Left hindlimb (tissue), 1 donor: ENCODE measurements at regions not wholly inside any gene's neighbourhood (a gene's known extent, or its start where the extent isn't known, plus 50 kb on each side); places are given as distances from the start of the nearest gene placed in this dataset.
"Not testable (repeated sequence)": the region's sequence is repeated elsewhere in the genome, so short reads cannot be mapped to it uniquely, and the experiment has no call there.

Experiments
- DNase-seq: peaks from one replicate; pipeline ENCODE4 v3.0.0-alpha.2; 2018

DNA sequence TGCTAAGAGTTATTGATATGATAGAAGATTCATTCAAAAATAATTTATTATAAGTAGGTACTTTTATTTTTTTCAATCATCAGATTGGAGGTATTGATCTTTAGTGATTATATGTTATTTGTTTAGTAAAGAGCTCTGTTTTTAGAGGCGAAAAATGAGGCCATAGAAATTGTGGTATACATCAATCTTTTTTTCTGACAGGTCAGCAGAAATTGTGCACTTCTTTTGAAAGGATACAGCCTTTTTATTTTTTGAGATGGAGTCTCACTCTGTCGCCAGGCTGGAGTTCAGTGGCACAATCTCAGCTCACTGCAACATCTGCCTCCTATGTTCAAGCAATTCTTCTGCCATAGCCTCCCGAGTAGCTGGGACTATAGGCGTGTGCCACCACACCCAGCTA lies 292.1 kb downstream of the BAMBI start:
- no peak for DNase-seq

- DNase-seq: no peak
These were observed 292.9 kb downstream of the BAMBI start for GRCh38 chr10:28970231-28970630.

GRCh38 chr10:28971255-28971654 lies 293.9 kb downstream of the BAMBI start:
- DNase-seq: no peak

DNA sequence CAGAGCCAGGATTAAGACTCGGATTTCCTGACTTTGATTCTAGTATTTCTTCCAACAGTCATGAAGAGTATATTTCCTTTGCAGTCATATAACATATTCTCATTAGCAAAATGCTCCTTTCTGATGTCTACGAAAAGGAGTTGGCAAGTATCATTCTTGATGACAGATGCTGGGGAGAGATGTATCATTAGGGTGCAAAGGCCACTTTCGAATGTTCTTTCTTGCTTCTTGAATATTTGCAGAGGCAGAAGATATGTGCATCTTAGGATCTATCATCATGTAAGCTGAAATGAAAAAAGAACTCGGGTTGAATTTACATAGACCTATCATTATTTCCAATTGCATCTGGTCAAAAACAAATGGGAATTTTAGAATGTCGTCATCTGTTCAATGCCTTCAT lies 294.4 kb downstream of the BAMBI start:
- DNase-seq: no peak

- no peak for DNase-seq
These were observed 296.1 kb downstream of the BAMBI start for GRCh38 chr10:28973309-28973972.

DNA sequence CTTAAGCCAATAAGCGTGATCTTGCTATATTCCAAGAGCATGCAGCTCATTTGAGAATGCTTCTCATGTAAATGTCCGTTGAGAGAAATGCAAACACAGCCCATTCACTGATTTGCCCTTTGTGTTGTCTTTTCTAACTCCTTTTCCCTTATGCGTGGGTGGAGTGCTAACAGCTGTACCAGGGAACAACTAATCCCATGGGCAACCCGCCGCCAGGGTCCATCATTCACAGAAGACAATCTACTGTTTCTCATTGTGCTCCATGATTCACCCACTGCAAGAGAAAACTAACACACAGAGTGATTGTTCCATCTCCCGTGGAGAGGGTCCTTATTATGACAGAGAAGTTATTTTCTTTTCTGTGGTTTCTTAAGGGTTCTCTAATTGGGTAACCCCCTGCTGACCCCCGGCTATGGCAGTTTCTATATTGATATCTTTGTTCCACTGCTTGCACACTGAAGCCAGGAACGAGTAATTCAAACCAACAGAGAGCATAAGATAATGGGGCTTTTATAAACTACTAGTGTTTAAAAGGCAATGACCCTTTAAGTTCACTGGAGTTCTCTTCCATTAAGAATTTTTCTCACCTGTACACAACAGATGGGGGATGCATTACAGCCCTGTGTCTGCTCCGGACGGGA lies 298.7 kb downstream of the BAMBI start:
- no peak for DNase-seq

DNA sequence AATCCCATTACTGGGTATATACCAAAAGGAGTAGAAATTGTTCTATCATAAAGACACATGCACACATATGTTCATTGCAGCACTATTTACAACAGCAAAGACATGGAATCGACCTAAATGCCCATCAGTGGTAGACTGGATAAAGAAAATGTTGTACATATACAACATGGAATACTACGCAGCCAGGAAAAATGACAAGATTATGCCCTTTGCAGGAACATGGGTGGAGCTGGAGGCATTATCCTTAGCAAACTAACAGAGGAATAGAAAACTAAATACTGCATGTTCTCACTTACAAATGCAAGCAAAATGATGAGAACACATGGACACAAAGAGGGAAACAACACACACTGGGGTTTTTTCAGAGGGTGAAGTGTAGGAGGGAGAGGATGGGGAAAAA lies 300.2 kb downstream of the BAMBI start:
- no peak for DNase-seq

GRCh38 chr10:28980264-28980663 lies 302.9 kb downstream of the BAMBI start:
- DNase-seq: no peak

- DNase-seq: no peak
These were observed 303.7 kb downstream of the BAMBI start for GRCh38 chr10:28981007-28981406.

GRCh38 chr10:28982974-28983373 lies 305.7 kb downstream of the BAMBI start:
- no peak for DNase-seq

DNA sequence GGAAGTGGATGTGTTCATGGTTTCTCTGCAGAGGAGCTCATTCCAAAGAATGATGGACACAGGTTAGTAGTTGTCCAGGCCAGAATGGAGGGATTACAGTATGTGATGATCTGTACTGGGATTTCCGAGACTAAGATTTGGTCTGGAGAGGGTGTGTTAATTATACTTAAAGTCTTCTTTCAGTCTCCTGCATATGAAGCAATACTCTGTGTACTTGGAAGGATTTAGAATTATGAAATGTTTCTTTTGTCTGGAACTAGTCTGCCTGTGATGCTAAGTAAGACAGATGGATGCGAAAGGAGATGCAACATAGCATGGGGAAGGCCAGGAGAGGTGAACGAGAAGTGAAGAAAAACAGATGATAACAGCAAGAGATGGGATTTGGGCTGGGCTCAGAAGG lies 305.1 kb upstream of the LYZL1 start:
- no peak for DNase-seq

DNA sequence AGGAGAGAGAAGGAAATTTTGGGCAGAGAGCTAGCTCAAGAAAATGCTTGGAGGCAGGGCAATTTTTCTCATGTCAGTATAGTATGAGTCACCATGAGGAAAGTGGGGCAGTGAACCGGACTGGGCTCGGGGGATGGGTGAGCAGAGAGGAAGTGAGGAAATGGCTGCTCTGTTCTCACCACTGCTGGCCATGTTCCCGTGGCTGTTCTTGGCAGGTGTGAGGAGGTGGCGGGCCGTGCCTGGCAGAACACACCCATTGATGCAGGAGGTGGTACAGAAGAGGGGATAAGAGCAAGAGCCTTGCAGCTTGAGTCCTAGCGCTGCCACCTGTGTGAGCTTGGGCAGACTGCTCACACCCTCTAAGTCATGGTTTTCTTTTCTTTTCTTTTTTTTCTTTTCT lies 304.4 kb upstream of the LYZL1 start:
- DNase-seq: peak; percentile 66

GRCh38 chr10:28985137-28985885 lies 303.6 kb upstream of the LYZL1 start:
- DNase-seq: no peak

GRCh38 chr10:28986117-28986792 lies 302.6 kb upstream of the LYZL1 start:
- no peak for DNase-seq

GRCh38 chr10:28986856-28987255 lies 302.0 kb upstream of the LYZL1 start:
- DNase-seq: no peak

- no peak for DNase-seq
These were observed 301.1 kb upstream of the LYZL1 start for GRCh38 chr10:28987555-28988320.

DNA sequence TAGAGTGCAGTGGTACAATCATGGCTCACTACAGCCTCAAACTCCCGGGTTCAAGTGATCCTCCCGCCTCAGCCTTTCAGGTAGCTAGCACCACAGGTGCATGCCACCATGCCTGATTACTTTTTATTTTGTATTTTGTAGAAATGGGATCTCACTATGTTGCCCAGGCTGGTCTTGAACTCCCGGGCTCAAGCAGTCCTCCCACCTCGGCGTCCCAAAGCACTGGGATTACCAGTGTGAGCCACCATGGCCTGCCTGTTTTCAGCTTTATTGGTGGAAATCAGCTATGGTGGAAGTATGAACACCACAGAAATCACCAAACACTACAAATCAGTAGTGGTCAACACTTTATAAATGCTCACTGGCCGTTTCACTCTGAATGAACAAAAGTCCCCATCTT lies 299.9 kb upstream of the LYZL1 start:
- DNase-seq: no peak

DNA sequence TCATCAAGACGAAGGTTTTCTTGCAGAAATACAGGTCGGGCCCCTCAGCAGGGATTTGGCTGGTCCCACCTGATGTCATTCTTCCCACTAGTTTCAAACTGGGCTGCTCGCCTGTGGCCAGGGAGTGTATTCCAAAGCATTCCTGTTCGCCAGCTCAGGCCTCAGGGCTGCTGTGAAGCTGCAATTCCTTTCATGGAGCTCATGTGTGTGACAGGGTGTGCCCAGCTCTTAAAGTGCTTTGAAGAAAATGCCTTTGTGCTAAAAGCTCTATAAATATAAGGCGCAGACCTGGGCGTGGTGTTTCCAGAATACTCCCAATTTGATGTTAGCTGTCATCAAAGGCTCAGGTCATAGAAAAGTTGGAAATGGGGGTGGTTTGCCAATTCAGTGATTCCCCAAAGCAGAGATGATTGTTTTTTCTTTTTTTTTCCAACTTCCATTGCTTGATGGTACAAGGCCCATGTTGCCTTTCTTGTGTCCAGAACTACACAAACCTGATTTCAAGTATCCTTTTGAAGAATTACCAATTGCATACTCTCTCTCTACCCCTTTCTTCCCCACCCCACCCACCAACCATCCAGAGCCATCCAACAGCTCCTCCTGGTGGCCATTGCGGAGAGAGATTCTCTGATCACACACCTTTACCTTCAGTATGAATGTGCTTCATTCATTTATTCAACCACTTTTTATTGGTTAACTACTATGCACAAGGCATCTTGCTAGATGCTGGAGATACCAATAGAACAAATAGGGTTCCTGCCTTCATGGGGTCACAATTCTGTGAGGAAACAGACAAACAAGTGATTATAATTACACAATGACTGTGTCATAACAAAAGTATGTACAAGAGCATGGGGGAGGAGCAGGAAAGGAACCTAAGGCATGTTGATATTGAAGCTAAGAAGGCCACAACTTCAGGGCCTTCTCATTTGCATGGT lies 297.3 kb upstream of the LYZL1 start:
- peak; percentile 44 for DNase-seq

- DNase-seq: no peak
These were observed 295.8 kb upstream of the LYZL1 start for GRCh38 chr10:28993056-28993455.

GRCh38 chr10:28993861-28994260 lies 295.0 kb upstream of the LYZL1 start:
- DNase-seq: no peak

GRCh38 chr10:28994802-28995201 lies 294.1 kb upstream of the LYZL1 start:
- DNase-seq: not testable (repeated sequence)

DNA sequence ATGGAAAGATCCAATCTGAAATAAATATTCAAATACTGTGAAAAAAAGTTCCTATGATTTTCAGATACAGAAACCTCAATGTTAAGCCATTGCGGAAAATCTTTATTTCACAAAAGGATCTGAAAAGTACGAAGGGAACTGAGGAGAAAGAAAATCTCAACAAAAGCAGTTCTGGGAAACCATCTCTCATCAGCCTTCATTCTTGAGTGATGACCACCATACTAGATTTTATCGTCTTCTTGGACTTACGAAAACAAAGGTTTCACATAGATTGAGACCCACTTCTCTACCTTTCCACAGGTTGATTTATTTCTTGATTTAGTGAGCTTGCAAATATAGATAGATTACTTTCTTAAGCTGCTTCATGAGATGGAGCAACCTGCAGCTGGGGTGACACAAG lies 293.4 kb upstream of the LYZL1 start:
- DNase-seq: no peak
